Dendritic cell treated with granulocyte-macrophage colony-stimulating factor and Interleukin-4, amounts not matched to agents 40 ng/mL and 50 ng/mL, for 4 days (primary cell): ENCODE measurements at regions not wholly inside any gene's neighbourhood (a gene's known extent, or its start where the extent isn't known, plus 50 kb on each side); places are given as distances from the start of the nearest gene placed in this dataset.

ENCODE experiments used
- H3K27ac Mint-ChIP-seq: one replicate; pipeline ENCODE4 v1.8.0; 2022; ENCODE audit warnings: mild to moderate bottlenecking, mixed read lengths
- H3K27me3 Mint-ChIP-seq: one replicate; pipeline ENCODE4 v1.8.0; 2022; ENCODE audit warnings: mild to moderate bottlenecking, mixed read lengths
- H3K36me3 Mint-ChIP-seq: one replicate; pipeline ENCODE4 v1.8.0; 2022; ENCODE audit warnings: low read depth, mixed read lengths
- H3K4me1 Mint-ChIP-seq: one replicate; pipeline ENCODE4 v1.8.0; 2022; ENCODE audit warnings: low read depth, mixed read lengths
- H3K4me3 Mint-ChIP-seq: one replicate; pipeline ENCODE4 v1.8.0; 2022; ENCODE audit warnings: mild to moderate bottlenecking, moderate library complexity, mixed read lengths
- H3K9me3 Mint-ChIP-seq: one replicate; pipeline ENCODE4 v1.8.0; 2022; ENCODE audit warnings: mixed read lengths
- intact Hi-C: fragments of 100-400 bp; cut with micrococcal nuclease; formaldehyde crosslinking; loops from one replicate; pipeline ENCODE4 v1.15.0; 2022

GRCh38 chr14:22513066-22513812 is 75.8 kb downstream of the DAD1 start:
- no peaks in the 10 kb centered on the region for H3K36me3 Mint-ChIP-seq

GRCh38 chr14:22512106-22512814 is 76.8 kb downstream of the DAD1 start:
- H3K27ac Mint-ChIP-seq = no peak overlapping the region
- H3K4me1 Mint-ChIP-seq = peaks cover 37% of the 10 kb centered on the region
- no peaks in the 10 kb centered on the region for H3K9me3 Mint-ChIP-seq
- H3K27me3 Mint-ChIP-seq = no peaks in the 10 kb centered on the region
- H3K4me3 Mint-ChIP-seq = no peak overlapping the region
- no peaks in the 10 kb centered on the region for H3K36me3 Mint-ChIP-seq
- intact Hi-C loops = no loop called here

More at GRCh38 chr14:22513066-22513812, 75.8 kb downstream of the DAD1 start:
- Mint-ChIP-seq H3K4me1 (peaks cover 36% of the 10 kb centered on the region), H3K27me3 (no peaks in the 10 kb centered on the region), H3K27ac (no peak overlapping the region), H3K9me3 (no peaks in the 10 kb centered on the region), H3K4me3 (no peak overlapping the region)
- intact Hi-C loops = no loop called here

- H3K27ac Mint-ChIP-seq = peak overlapping the region; percentile 45
- no peaks in the 10 kb centered on the region for H3K9me3 Mint-ChIP-seq
- no peaks in the 10 kb centered on the region for H3K27me3 Mint-ChIP-seq
- peaks cover 37% of the 10 kb centered on the region for H3K4me1 Mint-ChIP-seq
- intact Hi-C loops = no loop called here
- no peaks in the 10 kb centered on the region for H3K36me3 Mint-ChIP-seq
- no peak overlapping the region for H3K4me3 Mint-ChIP-seq
Observed at GRCh38 chr14:22510527-22511110, 78.4 kb downstream of the DAD1 start.

- H3K36me3 Mint-ChIP-seq = no peaks in the 10 kb centered on the region
Observed at GRCh38 chr14:22509751-22510300, 79.2 kb downstream of the DAD1 start.

GRCh38 chr14:22509036-22509709 is 79.9 kb downstream of the DAD1 start:
- Mint-ChIP-seq H3K4me3 (no peak overlapping the region), H3K9me3 (no peaks in the 10 kb centered on the region), H3K27me3 (no peaks in the 10 kb centered on the region), H3K4me1 (peaks cover 37% of the 10 kb centered on the region), H3K36me3 (no peaks in the 10 kb centered on the region), H3K27ac (peak overlapping the region; percentile 45)
- intact Hi-C loops = no loop called here

More at GRCh38 chr14:22509751-22510300, 79.2 kb downstream of the DAD1 start:
- Mint-ChIP-seq H3K4me3 (no peak overlapping the region), H3K9me3 (no peaks in the 10 kb centered on the region), H3K27ac (peak overlapping the region; percentile 45), H3K27me3 (no peaks in the 10 kb centered on the region), H3K4me1 (peaks cover 37% of the 10 kb centered on the region)
- intact Hi-C loops = no loop called here

- Mint-ChIP-seq H3K27ac (peak overlapping the region; percentile 45), H3K4me1 (peaks cover 37% of the 10 kb centered on the region), H3K36me3 (no peaks in the 10 kb centered on the region), H3K9me3 (no peaks in the 10 kb centered on the region), H3K27me3 (no peaks in the 10 kb centered on the region), H3K4me3 (no peak overlapping the region)
- intact Hi-C loops = no loop called here
Observed at GRCh38 chr14:22508662-22509035, 80.4 kb downstream of the DAD1 start.

GRCh38 chr14:22508150-22508457 is 80.9 kb downstream of the DAD1 start:
- H3K36me3 Mint-ChIP-seq = no peaks in the 10 kb centered on the region
- intact Hi-C loops = no loop called here
- H3K27ac Mint-ChIP-seq = no peak overlapping the region
- no peaks in the 10 kb centered on the region for H3K27me3 Mint-ChIP-seq
- H3K4me1 Mint-ChIP-seq = peaks cover 37% of the 10 kb centered on the region
- H3K9me3 Mint-ChIP-seq = no peaks in the 10 kb centered on the region
- no peak overlapping the region for H3K4me3 Mint-ChIP-seq

- Mint-ChIP-seq H3K9me3 (no peaks in the 10 kb centered on the region), H3K4me3 (no peak overlapping the region), H3K4me1 (peaks cover 26% of the 10 kb centered on the region), H3K27ac (no peak overlapping the region), H3K27me3 (no peaks in the 10 kb centered on the region), H3K36me3 (no peaks in the 10 kb centered on the region)
- intact Hi-C loops = no loop called here
Observed at GRCh38 chr14:22506778-22507351, 82.2 kb downstream of the DAD1 start.

- intact Hi-C loops = no loop called here
Observed at GRCh38 chr14:22506378-22506710, 82.7 kb downstream of the DAD1 start.

GRCh38 chr14:22505697-22506377 is 83.2 kb downstream of the DAD1 start:
- no peak overlapping the region for H3K4me3 Mint-ChIP-seq
- no peaks in the 10 kb centered on the region for H3K27me3 Mint-ChIP-seq
- H3K36me3 Mint-ChIP-seq = no peaks in the 10 kb centered on the region
- peaks cover 24% of the 10 kb centered on the region for H3K4me1 Mint-ChIP-seq
- no peak overlapping the region for H3K27ac Mint-ChIP-seq
- intact Hi-C loops = no loop called here
- no peaks in the 10 kb centered on the region for H3K9me3 Mint-ChIP-seq

More at GRCh38 chr14:22506378-22506710, 82.7 kb downstream of the DAD1 start:
- H3K4me1 Mint-ChIP-seq = peaks cover 24% of the 10 kb centered on the region
- no peaks in the 10 kb centered on the region for H3K9me3 Mint-ChIP-seq
- no peak overlapping the region for H3K4me3 Mint-ChIP-seq
- no peaks in the 10 kb centered on the region for H3K27me3 Mint-ChIP-seq
- no peak overlapping the region for H3K27ac Mint-ChIP-seq
- H3K36me3 Mint-ChIP-seq = no peaks in the 10 kb centered on the region

- Mint-ChIP-seq H3K36me3 (no peaks in the 10 kb centered on the region), H3K27me3 (no peaks in the 10 kb centered on the region), H3K9me3 (no peaks in the 10 kb centered on the region), H3K4me1 (peaks cover 19% of the 10 kb centered on the region), H3K4me3 (no peak overlapping the region), H3K27ac (no peak overlapping the region)
- intact Hi-C loops = no loop called here
Observed at GRCh38 chr14:22505309-22505696, 83.7 kb downstream of the DAD1 start.

GRCh38 chr14:22502551-22502950 is 86.5 kb downstream of the DAD1 start:
- Mint-ChIP-seq H3K4me1 (no peaks in the 10 kb centered on the region), H3K27me3 (no peaks in the 10 kb centered on the region), H3K4me3 (no peak overlapping the region), H3K36me3 (no peaks in the 10 kb centered on the region), H3K27ac (no peak overlapping the region), H3K9me3 (no peaks in the 10 kb centered on the region)
- intact Hi-C loops = no loop called here

GRCh38 chr14:22502007-22502406 is 87.0 kb downstream of the DAD1 start:
- intact Hi-C loops = no loop called here
- H3K4me3 Mint-ChIP-seq = no peak overlapping the region
- H3K27me3 Mint-ChIP-seq = no peaks in the 10 kb centered on the region
- H3K9me3 Mint-ChIP-seq = no peaks in the 10 kb centered on the region
- H3K4me1 Mint-ChIP-seq = no peaks in the 10 kb centered on the region
- H3K36me3 Mint-ChIP-seq = no peaks in the 10 kb centered on the region
- no peak overlapping the region for H3K27ac Mint-ChIP-seq
